Stimulated activated CD8-positive, alpha-beta memory T cell treated with anti-CD3 and anti-CD28 coated beads, Interleukin-12 subunit alpha, Interleukin-12 subunit beta, amount 100 ng/mL, for 24 hours (primary cell): ENCODE measurements at regions not wholly inside any gene's neighbourhood (a gene's known extent, or its start where the extent isn't known, plus 50 kb on each side); places are given as distances from the start of the nearest gene placed in this dataset.

Experiments
- DNase-seq: peaks from one replicate; pipeline ENCODE4 v3.0.0-alpha.2; 2020; ENCODE audit errors: extremely low read depth

DNA sequence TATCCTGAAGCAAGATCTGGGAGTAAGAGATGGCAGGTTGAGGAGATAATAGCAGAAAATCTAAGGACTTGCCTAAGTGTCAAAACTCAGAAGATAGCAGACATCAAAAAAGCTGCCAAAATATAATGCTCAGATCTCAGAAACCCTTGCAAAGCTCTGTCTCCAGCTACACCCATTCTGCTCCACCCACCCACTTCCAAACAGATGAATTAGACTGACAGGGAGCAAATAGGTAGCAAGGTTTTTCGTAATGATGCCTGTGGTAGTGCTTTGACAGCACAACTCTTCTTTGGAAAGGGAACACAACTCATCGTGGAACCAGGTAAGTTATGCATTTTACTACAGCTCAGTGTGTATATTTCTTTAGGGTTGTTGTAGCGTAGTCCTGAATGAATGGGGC is 132.6 kb downstream of the DAD1 start:
- DNase-seq: no peak

DNA sequence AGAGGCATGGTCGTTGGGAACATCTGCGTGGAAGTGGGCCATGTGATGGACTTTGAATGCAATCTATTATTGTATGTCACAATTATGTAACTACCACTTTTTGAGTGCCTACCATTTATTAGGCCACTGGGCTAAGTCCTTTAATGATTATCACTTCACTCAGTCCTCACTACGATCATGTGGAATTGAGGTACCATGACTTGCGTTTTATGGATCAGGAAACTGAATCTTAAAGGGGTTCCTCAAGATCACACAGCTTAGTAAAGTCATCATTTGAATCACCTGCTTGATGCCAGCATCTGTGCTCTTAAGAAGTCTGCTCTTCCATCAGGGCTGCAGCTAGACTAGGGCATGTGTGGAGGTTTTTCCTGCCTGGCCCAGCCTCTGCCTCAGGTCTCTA is 136.7 kb downstream of the DAD1 start:
- no peak for DNase-seq

DNA sequence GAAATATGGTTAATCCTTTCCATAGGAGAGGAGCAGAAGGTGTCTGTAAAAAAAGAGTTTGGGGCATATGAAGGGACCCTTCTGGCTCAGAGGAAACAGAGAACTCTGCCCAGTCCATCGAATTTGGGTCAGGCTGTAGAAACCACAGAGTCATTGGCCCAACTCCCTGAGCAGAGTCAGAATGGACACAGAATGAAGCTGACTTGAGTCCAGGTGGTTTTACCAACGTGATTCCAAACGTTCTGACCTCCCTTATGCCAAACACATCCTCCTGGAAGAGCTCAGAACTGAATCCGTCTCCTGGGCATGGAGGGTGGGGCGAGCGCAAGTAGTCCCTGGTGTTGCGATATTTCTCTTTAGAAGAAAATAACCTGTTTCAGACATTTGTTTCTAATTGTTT is 138.8 kb downstream of the DAD1 start:
- DNase-seq: no peak

DNA sequence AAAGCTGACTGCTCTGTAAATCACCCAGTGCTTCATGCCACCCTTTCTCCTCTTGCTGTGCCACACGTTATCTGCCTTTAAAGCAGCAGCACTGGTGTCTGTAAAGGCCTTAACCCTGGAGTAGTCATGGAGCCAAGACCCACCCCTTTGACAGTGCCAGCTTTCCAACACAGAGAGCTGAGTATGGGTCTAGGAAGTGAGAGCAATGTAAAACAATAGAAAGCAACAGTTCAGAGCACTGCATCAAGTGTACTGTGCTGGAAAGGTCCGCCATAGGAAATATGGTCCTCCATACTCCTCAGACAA is 139.5 kb downstream of the DAD1 start:
- no peak for DNase-seq

DNA sequence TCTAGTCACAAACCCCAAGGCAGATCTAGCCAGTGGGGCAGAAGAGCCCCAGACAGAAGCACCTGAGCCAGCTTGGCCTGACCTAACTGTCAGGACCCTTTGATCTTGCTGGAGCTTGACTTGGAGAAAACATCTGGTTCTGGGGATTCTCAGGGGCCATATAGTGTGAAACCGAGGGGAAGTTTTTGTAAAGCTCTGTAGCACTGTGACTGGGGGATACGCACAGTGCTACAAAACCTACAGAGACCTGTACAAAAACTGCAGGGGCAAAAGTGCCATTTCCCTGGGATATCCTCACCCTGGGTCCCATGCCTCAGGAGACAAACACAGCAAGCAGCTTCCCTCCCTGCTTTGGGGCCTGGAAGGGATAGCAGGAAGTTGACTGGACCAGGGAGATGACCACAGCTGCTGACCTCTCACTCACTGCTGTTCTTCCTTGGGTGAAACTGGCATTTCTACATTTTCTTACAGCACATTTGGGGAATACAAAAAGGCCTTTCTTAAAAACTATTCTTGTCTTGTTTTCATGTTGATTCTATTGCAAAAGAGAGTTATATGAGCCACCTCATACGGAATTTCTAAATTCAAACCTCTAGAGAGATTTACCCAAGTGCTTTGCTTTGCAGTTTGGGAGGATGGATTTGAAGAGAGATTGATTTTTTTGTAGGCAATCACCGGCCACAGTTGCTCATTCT is 140.0 kb downstream of the DAD1 start:
- no peak for DNase-seq

DNA sequence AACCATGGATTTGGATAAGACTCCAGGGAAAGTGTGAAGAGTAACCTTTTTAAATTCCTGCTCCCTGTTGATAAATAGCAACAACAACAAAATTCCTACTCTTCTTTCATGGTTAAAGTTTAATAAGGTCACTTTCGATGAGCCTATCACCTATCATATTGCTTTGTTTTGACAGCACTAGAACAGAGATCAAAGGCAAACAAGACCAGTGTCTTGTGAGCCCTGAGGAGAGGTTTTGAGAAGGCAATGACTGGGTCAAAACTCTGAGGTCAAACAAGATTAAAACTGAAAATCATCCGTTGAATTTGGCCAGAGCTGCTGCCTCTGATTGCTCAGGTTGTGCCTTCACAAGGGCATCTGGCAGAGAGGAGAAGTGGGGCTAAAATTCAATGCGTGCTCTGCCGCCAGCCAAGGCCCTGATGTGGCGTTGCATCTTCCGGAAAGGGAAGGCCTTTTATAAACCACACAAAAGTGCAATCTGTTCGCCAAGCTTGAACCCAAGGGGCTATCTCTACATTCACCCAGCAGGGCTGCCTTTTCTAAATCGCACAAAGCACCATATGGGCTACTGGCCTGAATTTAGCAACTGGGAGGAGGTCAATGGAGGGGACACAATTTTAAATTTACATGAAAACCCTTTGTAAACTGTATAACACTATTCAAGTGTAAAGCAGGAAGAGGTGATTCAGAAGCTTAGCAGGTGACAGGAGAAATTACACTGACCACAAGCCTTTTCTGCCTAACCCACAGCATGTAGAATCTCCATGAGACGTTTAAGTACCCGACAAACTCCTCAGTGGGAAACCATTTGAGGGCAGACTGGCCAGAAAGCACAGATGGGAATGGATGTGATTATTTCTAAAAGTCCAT is 140.8 kb downstream of the DAD1 start:
- no peak for DNase-seq

DNA sequence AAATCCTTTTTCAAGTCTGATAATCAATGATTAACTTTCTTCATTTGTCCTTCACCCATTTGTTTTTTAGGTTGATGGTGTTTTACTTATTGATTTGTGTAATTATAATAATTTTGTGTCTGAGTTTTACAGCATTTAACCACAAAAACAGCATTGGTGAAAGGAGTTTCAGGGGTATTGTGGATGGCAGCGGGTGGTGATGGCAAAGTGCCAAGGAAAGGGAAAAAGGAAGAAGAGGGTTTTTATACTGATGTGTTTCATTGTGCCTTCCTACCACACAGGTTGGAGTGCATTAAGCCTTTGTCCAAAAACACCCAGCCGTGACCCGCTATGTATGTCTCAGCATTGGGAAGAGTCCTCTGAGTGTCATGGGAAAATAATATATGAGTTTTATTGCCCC is 150.3 kb downstream of the DAD1 start:
- no peak for DNase-seq

DNA sequence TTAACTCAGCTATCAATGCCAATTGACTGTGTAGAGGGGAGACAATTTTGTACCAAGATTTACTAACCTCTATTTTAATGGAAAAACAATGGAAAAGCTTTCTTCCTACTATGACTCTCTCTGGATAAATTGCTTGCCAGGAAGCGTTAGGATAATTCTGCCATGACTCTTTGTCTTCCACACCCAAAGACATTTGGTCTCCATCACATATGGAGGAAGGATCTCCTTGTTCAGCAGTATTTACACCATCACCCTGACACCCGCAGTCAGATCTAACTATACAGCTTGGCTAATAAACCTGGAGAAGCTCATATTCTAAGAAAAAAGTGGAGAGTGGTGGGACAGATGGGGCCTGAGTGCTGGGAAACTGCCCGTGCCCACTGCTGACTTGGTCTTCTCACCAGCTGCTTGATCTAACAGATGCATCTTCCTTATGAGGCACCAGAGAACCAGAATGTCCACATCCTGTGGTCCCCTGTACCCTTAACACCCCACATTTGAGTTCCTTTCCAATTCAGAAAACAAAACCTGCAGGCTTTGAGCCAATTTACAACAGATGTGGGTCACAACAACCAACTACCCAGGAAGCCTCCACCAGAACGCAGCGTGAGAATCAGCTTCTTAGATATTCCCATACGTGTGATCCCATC is 154.0 kb downstream of the DAD1 start:
- no peak for DNase-seq

DNA sequence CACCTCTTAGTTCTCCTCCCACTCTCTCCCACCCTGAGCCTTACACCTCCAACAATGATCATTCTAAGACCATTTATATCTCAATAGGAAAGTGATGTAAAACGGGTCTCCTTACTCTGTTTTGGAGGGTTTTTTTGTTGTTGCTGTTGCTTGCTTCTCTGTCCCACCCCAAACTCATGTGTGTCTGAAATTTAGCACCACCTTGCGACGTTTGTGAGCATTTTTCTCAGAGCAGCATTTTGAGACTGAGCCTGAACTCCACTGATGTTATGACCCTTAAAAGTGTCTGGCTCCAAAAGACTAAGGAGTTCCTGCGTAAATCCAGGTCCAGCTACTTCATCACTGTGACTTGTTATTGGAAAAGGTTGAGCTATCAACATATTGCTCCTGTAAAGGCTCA is 155.0 kb downstream of the DAD1 start:
- no peak for DNase-seq

DNA sequence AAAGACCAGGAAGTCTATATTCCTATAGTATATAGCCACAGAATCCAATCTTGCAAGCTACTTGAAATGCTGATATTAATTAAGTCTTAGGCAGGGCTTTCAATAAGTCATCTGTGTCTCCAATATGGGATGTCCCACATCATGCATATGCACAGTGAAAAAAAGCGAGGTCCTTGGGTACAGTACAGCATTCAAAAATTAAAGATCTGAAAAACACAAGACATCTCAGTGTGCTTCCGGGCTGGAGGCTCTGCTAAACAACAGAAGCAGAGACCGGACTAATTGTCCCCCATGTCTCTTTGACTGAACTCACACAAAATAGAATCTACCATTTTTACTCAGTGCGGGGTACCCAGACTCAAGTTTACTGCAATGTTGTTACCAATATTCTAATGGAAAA is 156.0 kb downstream of the DAD1 start:
- no peak for DNase-seq

DNA sequence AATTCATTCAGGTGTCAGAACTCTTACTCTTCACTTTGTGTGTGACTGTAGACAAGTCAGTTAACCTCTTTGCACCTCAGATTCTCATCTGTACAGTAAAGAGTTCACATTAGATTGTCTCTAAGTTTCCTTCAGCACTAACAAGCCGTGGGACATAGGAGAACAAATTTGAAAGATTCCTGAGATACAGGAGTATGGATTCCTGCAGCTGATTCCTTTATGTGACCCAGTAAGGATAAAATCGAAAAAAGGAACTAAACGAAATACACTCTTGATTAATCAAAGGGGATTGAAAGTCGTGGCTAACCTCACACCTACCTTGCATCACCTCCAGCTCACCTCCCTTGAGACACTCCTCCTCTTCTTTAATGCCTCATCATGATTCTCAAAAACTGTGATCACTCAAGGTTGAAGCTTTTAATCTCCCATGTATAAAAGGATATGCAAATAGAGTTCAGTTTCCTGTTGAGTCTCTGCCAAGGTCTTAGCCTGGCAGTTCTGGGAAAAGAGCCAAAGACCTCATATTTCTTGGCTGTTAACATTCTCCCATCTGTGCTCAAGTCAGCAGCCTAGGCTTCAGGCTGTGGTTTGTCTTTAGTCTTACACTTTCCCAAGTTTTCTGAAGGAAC is 156.6 kb downstream of the DAD1 start:
- no peak for DNase-seq

DNA sequence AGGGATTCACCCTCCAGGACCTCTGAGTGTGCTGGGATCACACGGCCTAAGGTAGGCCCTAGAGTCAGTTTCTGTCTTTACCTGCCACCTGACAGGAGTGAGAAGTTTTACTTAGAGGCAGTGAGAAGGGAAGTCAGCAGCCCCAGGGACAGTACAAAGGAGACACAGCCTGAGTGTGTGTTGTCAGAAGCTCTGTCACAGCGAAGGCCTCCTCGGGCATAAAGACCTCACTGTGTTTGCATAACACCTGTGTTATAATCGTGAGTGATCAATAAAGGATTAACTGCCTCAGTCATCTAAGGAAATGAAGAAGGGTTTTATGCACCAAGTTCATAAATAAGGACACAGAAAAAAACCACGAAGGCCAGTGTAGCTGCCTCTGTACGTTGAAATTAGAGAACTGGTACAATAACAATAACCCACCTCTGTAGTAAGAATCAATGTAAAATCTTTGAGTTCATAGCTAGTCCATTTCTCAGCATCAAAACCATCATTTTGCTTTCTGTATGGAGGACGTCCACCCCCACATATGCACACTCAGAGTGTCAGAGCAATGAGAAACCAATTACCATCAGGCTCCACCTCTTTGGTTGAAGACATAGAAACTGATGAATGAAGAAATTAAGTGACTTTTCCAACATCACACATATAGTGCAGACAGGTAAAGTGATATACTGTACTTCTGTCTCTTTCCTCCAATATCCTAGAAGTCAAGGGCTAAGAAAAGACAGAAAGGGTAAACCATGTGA is 159.3 kb downstream of the DAD1 start:
- no peak for DNase-seq

DNA sequence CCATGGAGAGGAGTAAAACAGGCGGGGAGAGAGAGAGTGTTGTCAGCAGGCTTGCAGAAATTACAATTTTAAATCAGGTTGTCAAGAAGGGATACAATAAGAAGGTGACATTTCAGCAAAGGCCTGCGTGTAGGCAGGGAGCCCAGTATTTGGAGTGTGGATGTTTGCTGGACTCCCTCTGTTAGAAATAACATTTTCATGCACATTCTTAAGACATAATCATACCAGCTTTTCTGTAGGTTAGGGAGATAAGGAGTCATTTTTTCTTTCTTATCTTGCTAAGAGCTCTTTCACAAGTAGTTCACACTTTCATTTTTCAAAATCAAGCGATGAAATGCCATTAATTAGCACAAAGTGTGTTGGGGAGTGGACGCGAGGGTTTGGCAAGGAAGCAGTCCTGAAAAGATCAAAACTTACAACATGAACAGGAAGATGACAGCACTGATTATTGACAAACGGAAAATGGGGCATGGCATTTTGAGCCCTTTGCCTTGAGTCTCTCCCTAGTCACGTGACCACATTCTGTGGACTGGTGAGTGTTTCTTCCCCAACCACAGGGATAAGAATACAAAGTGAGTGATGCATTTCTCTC is 160.2 kb downstream of the DAD1 start:
- no peak for DNase-seq

DNA sequence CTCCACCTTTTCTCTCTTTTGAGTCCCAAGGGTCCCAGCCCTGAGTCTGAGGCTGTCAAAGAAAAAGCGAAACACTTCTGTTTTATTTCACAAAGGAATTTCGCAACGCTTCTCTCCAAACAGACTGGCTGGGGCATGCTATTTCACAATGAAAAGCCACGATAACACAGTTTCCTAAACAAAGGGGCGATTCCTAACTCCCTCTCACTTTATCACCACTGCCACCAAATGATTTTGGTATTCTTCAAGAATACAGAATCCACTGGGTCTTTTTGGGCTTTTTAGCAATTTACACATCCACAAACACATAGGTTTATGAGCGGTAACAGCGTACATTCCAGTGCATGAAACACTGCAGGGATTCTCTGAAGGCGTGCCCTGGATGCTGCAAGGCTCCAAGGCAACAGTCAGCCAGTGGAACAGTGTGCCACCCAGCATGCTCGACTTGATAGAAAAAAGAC is 161.2 kb downstream of the DAD1 start:
- DNase-seq: no peak

DNA sequence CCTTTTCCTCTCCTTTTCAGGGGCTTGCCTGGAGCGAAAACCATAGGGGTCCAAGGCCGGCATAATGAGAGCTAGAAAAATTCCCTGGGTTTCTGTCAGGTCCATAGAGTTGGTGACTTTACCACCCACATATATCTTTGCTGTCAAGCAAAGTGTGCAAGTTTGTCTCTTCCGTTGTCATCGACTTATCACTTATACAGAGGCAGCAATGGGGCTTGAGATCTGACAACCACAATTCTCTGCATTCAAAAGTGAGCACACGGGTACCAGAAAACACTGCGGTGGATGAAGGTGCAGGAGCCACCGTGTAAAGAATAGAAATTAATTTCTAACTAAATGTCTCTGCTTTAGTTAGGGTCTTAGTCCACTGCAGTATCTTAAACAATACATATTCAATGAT is 162.3 kb downstream of the DAD1 start:
- no peak for DNase-seq

DNA sequence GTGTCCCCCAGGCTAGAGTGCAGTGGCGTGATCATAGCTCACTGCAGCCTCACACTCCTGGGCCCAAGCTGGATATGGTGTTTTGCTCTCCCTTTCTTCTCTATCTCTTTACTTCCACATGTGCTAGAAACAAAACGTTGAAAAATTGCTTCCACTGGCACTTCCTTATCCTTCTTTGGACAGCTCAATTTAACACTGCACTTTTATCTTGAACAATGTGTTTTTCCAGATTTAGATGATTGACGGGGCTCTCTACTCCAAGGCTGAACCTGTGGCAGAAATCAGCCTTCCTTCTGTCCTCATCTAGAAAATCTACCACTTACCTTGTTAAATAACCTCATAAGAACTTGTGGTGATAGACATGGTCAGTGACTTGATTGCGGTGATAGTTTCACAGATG is 165.1 kb downstream of the DAD1 start:
- no peak for DNase-seq

DNA sequence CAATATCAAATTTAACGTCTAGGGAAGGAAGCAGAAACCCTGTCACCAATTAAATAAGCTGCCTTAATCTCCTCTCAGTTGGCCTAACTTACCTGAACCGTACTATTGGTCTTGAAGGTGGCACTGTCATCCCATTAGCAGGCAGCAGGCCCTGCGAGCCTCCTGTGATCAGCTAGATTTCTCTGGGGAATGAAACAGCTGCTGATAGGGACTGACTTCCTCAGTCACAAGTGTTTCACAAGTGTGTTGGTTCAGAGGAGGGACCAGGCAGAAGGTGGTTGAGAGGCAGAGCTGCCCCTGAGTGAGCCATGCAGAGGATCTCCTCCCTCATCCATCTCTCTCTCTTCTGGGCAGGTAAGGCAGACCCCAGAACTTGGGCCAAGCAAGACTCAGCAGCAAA is 166.8 kb downstream of the DAD1 start:
- no peak for DNase-seq

DNA sequence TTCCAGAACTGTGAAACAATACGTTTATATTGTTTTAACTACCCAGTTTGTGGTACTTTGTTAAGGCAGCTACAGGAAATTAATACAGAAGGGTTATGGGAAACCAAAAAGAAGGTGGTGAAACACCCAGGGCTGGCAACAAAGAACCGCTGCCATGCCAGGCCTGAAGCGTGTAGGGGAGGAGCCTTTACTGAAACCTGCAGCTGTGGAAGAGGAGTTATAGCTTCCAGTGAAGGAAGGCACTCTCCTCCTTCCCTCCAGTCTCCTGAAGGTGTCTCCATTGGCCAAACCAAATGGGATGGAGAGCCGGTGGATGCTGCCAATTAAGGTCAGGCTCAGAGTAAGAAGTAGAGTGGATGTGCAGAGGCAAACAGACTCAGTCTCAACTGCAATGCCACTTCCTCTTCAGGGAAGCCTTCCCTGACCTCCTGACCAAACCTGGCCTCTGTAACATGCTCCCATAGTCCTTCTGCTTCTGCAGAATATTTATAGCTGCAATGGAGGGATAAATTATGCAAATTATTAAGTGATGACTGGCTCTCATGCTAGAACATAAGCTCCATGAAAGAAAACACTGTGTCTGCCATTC is 168.3 kb downstream of the DAD1 start:
- DNase-seq: no peak

DNA sequence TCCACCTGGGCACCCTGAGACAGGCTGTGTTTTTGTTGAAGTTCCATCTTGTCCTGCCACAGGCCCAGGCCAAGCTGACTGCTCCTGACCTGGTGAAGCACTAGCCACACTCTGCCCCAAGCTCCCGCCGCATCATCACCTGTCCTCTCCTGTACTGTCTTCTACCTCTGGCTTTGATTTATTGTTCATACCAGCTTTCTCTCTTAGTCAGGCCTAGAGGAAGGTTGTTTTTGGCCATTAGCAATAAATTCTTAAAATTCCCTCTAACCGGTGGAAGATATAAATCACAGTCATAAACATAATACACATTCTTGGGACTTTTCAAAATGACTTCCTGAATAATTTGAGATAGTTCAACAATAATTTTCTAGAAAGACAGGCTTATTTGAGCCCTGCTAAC is 169.4 kb downstream of the DAD1 start:
- no peak for DNase-seq

DNA sequence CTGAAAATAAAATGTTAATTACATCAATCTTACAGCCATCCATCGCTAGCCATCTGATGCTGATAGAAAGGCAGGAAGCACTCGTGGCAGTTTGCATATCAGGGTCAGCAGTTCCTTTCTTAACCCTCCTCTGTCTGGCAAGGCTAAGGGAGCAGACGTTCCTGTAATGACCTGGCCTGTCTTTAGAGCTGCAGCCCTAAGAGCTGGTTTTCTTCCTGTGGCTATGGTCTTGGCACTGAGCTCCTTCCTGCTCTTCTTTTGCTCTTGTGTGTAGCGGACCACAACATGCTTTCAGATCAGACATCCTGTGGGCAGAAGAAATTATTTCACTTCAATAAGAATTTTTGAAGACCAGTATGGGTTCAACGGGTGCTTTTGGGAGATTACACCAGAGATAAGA is 170.4 kb downstream of the DAD1 start:
- no peak for DNase-seq

DNA sequence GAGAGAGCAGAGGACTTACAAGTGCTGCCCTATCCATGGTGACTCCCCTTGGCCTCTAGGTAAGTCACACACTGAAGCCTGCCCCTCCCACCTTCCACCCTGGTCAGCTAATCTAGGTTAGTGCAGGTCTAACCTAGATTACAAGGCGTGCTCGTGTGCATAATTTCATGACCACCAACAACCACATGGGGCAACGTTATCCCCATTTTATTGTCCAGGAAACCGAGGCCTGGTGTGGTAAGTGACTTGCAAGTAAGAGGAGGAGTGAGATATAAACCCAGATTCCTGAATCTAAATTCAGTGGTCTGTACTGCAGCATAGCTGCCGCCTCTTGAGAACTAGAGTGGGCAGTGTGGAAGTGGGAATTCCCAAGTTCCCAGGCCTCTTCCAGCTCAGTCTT is 171.1 kb downstream of the DAD1 start:
- DNase-seq: no peak
